DOHH2 (cell line): ENCODE measurements at regions not wholly inside any gene's neighbourhood (a gene's known extent, or its start where the extent isn't known, plus 50 kb on each side); places are given as distances from the start of the nearest gene placed in this dataset.

ENCODE experiments used
- H3F3A ChIP-seq: fragments of 200-600 bp; sonication (generic), shearing (Covaris generic); 2 replicates; pipeline ENCODE4 v1.6.0; 2016; ENCODE audit warnings: antibody characterized with exemption, mild to moderate bottlenecking; ENCODE audit not compliant: control insufficient read depth, insufficient read depth
- H3K27ac ChIP-seq: fragments of 200-600 bp; sonication (generic); 2 replicates; pipeline ENCODE4 v1.5.1; 2014; ENCODE audit warnings: low read depth, mild to moderate bottlenecking, low read length, moderate library complexity
- H3K27me3 ChIP-seq: fragments of 200-600 bp; sonication (generic); 2 replicates; pipeline ENCODE4 v1.6.1; 2014; ENCODE audit warnings: mild to moderate bottlenecking, low read length, mixed read lengths; ENCODE audit not compliant: control insufficient read depth
- H3K36me3 ChIP-seq: fragments of 200-600 bp; sonication (generic); 2 replicates; pipeline ENCODE4 v1.6.1; 2014; ENCODE audit warnings: mild to moderate bottlenecking, low read length, moderate library complexity, mixed read lengths; ENCODE audit not compliant: control insufficient read depth
- H3K4me1 ChIP-seq: fragments of 200-600 bp; sonication (generic); 2 replicates; pipeline ENCODE4 v1.6.1; 2014; ENCODE audit warnings: mild to moderate bottlenecking, low read length, mixed read lengths; ENCODE audit not compliant: control insufficient read depth
- H3K4me2 ChIP-seq: fragments of 200-600 bp; sonication (generic); 2 replicates; pipeline ENCODE4 v1.6.0; 2014; ENCODE audit warnings: mild to moderate bottlenecking, low read length, moderate library complexity
- H3K4me3 ChIP-seq: fragments of 200-600 bp; sonication (generic); 2 replicates; pipeline ENCODE4 v1.5.1; 2014; ENCODE audit warnings: mild to moderate bottlenecking, low read length, mixed read lengths
- H3K79me2 ChIP-seq: fragments of 200-600 bp; sonication (generic); 2 replicates; pipeline ENCODE4 v1.6.1; 2014; ENCODE audit warnings: mild to moderate bottlenecking, low read length, mixed read lengths; ENCODE audit not compliant: control insufficient read depth
- H3K9me2 ChIP-seq: fragments of 200-600 bp; sonication (generic); replicated peaks from 2 replicates; pipeline ENCODE4 v1.6.1; 2014; ENCODE audit warnings: mild to moderate bottlenecking, low read length, mixed read lengths; ENCODE audit not compliant: control insufficient read depth
- H3K9me3 ChIP-seq: fragments of 200-600 bp; sonication (generic); 2 replicates; pipeline ENCODE4 v1.6.1; 2014; ENCODE audit warnings: antibody characterized with exemption, low read length, mixed read lengths; ENCODE audit not compliant: control insufficient read depth, insufficient read depth
- H4K20me1 ChIP-seq: fragments of 200-600 bp; sonication (generic); 2 replicates; pipeline ENCODE4 v1.6.0; 2014; ENCODE audit warnings: low read depth, mild to moderate bottlenecking, antibody characterized with exemption, low read length, moderate library complexity; ENCODE audit not compliant: control insufficient read depth, insufficient read depth
- EZH2phosphoT487 ChIP-seq: fragments of 200-600 bp; sonication (generic); IDR thresholded peaks from 2 replicates; pipeline ENCODE4 v1.6.1; 2017; ENCODE audit warnings: borderline replicate concordance, mild to moderate bottlenecking, antibody characterized with exemption, low read length, moderate library complexity, mixed read lengths
- TF ChIP-seq, protein P1 (sequence below): fragments of 200-600 bp; sonication (generic); IDR thresholded peaks from one replicate; pipeline ENCODE4 v1.5.1; 2014; ENCODE audit warnings: antibody characterized with exemption, mild to moderate bottlenecking, low read depth, low read length; ENCODE audit not compliant: poor library complexity, severe bottlenecking

DNA sequence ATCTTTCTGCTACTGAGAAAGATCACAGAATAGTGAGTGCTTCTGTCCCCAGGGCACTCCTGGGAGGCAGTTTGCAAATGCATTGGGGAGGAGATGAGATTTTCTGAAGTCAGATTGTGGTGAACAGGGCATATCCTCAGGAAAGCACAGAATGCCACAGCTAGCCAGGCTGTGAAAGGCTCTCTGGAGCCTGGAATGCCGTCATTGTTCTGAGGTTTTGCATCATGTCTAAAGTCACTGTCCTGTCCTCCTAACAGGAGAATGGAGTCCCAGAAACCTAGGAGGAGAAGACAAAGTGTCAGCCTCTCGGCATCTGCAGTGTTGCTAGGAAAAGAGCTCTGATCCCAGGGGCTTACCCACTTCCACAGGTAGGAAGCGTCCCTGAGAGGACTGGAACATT lies 69.2 kb upstream of the IGFBP3 start:
- Histone ChIP-seq H3K79me2 (no peaks in the 10 kb centered on the region), H3K9me3 (no peaks in the 10 kb centered on the region; the same call in 1 of the 2 replicates), H3K4me1 (no peaks in the 10 kb centered on the region), H3F3A (no peaks in the 10 kb centered on the region), H3K4me3 (no peak overlapping the region), H3K9me2 (no peaks in the 10 kb centered on the region), H3K36me3 (no peaks in the 10 kb centered on the region), H3K27ac (no peak overlapping the region), H4K20me1 (no peaks in the 10 kb centered on the region), H3K27me3 (no peaks in the 10 kb centered on the region; the same call in 1 of the 2 replicates), H3K4me2 (no peak overlapping the region)
- TF ChIP-seq, protein P1, sequence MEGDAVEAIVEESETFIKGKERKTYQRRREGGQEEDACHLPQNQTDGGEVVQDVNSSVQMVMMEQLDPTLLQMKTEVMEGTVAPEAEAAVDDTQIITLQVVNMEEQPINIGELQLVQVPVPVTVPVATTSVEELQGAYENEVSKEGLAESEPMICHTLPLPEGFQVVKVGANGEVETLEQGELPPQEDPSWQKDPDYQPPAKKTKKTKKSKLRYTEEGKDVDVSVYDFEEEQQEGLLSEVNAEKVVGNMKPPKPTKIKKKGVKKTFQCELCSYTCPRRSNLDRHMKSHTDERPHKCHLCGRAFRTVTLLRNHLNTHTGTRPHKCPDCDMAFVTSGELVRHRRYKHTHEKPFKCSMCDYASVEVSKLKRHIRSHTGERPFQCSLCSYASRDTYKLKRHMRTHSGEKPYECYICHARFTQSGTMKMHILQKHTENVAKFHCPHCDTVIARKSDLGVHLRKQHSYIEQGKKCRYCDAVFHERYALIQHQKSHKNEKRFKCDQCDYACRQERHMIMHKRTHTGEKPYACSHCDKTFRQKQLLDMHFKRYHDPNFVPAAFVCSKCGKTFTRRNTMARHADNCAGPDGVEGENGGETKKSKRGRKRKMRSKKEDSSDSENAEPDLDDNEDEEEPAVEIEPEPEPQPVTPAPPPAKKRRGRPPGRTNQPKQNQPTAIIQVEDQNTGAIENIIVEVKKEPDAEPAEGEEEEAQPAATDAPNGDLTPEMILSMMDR = no peak
- no peak for TF ChIP-seq EZH2phosphoT487

- TF ChIP-seq, protein P1 = no peak
- no peak for TF ChIP-seq EZH2phosphoT487
- Histone ChIP-seq H3K36me3 (no peaks in the 10 kb centered on the region), H3K4me3 (no peak overlapping the region), H3K4me1 (no peaks in the 10 kb centered on the region), H3K9me2 (no peaks in the 10 kb centered on the region), H3K27me3 (no peaks in the 10 kb centered on the region; the same call in 1 of the 2 replicates), H3K79me2 (no peaks in the 10 kb centered on the region), H3K4me2 (no peak overlapping the region), H3K9me3 (no peaks in the 10 kb centered on the region), H4K20me1 (no peaks in the 10 kb centered on the region), H3K27ac (no peak overlapping the region), H3F3A (no peaks in the 10 kb centered on the region)
Observed at GRCh38 chr7:45988405-45989057, 67.5 kb upstream of the IGFBP3 start.

DNA sequence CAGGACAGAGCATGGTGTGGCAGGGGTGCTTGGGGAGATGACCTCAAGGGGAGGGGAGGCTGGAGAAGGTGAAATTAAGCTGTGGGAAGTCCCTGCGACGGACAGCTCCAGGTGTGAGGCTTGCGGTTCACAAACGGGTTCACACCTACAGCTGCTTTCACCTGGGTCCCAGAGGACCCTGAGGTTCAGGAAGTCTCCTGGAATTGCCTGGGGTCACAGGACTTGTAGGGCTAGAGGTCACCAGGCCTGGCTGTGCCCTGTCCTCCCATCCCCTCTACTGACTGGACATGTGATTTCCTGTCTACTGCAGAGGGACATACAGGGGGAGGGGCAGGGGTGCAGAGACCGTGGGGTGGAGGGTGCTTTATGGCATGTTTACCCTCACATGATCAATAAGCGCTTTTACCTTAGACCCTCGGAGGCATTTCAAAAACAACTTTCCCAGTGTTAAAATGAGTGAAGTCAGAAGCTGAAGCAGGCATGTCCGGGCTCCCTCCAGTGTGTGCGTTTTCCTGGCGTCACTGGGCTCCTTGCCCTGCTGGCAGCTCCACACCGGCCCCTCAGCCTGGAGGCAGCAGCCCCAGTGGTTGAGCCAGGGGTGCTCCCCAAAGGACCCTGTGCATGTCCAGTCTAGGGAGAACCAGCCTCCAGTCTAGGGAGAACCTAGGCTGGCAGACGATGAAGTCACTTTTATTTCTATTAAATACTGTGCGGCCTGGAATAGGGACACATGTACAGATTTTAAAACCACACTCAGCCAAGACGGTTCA lies 66.6 kb upstream of the IGFBP3 start:
- Histone ChIP-seq H3K27me3 (no peaks in the 10 kb centered on the region; the same call in 1 of the 2 replicates), H3F3A (no peaks in the 10 kb centered on the region), H3K4me2 (no peak overlapping the region), H3K27ac (no peak overlapping the region), H3K36me3 (no peaks in the 10 kb centered on the region), H3K4me1 (no peaks in the 10 kb centered on the region), H3K9me2 (no peaks in the 10 kb centered on the region), H3K9me3 (no peaks in the 10 kb centered on the region), H3K79me2 (no peaks in the 10 kb centered on the region), H3K4me3 (no peak overlapping the region), H4K20me1 (no peaks in the 10 kb centered on the region)
- TF ChIP-seq EZH2phosphoT487 = no peak
- TF ChIP-seq, protein P1 = no peak
